ENCODE measurements at regions not wholly inside any gene's neighbourhood (a gene's known extent, or its start where the extent isn't known, plus 50 kb on each side); places are given as distances from the start of the nearest gene placed in this dataset.

DNA sequence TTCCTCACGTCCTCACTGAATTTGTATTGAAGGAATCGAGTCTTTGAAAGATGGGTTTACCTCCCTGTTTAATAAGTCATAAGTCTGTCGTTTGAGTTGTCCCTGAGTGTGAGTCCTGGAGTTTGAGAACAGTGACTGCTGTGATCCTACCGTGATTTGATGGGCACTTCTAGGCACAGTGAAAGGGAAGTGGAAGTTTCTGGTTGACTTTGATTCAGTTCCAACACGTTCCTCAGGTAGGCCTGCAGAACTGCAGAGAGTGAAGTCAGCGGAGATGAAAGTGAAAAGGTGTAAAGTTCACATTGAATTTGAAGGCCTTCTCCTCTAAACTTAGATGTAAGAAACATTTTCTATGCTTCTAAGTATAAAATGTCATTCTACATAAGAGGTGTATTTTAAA lies 52.9 kb upstream of the ACKR3 start:
- 86 to 90% methylated on average over 6 of the region's 6 CpGs for WGBS, 2 donors
- Histone ChIP-seq H3K36me3 (no peaks in the 10 kb centered on the region), H3K4me1 (peaks cover 9 to 12% of the 10 kb centered on the region in 2 donors), H3K27me3 (no peaks in the 10 kb centered on the region), H3K9me3 (no peaks in the 10 kb centered on the region), H3K4me3 (replicated peaks in 1 of 3) (no peak overlapping the region), H3K27ac (no peak overlapping the region)
- intact Hi-C loops (cut with DNase I), result loop anchor here (10.0 kb wide), 1 partner anchor 48 kb away; the partner anchor contains the start of gene ACKR3
- TF ChIP-seq, protein P1, sequence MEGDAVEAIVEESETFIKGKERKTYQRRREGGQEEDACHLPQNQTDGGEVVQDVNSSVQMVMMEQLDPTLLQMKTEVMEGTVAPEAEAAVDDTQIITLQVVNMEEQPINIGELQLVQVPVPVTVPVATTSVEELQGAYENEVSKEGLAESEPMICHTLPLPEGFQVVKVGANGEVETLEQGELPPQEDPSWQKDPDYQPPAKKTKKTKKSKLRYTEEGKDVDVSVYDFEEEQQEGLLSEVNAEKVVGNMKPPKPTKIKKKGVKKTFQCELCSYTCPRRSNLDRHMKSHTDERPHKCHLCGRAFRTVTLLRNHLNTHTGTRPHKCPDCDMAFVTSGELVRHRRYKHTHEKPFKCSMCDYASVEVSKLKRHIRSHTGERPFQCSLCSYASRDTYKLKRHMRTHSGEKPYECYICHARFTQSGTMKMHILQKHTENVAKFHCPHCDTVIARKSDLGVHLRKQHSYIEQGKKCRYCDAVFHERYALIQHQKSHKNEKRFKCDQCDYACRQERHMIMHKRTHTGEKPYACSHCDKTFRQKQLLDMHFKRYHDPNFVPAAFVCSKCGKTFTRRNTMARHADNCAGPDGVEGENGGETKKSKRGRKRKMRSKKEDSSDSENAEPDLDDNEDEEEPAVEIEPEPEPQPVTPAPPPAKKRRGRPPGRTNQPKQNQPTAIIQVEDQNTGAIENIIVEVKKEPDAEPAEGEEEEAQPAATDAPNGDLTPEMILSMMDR (IDR thresholded peaks at IDR 0.05), result no peak
- TF ChIP-seq POLR2A (IDR thresholded peaks at IDR 0.05), result no peak
- no peak for DNase-seq

DNA sequence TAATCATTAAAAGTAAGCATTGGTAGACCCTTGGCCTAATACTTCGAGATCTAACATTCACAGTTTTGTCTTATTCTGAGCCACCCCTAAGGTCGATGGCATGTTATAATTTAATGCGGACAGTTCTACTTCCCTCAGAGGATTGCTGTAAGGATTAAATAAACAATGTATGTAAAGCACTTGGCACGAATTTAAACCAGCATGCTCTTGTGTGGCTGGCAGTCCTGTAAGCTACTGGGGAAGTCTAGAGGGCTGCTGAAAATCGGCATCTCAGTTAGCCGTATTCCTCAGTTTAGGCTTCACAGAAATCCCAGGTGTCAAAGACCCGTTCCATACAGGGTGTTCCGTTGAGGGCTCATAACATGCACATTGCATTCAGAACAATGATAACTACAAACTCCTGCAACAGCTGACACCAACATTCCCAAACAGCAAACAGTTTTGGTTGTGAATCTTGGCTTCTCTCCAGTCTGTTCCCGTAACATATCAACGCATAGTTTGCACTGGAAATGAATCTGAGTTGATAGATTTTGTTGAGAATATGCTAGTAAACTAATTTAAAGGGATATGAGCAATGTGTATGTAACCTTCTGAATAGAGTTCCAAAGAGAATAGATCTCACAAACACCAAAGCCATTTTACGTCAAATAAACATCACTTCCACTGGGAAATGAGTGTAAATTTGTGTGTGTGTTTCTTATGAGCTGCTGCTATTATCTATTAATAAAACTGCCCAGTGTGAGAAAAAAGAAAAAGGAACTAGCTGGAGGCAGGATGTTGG lies 52.2 kb upstream of the ACKR3 start:
- H3K4me1 ChIP-seq, result peaks cover 7 to 11% of the 10 kb centered on the region in 2 donors
- 53 to 55% methylated on average over 7 to 11 of the region's 11 CpGs for WGBS, 2 donors

More for the DNA sequence above, 52.2 kb upstream of the ACKR3 start:
- intact Hi-C loops (cut with DNase I), result loop anchor here (10.0 kb wide), 1 partner anchor 47 kb away; the partner anchor contains the start of gene ACKR3
- Histone ChIP-seq H3K4me3 (replicated peaks in 1 of 3) (no peak overlapping the region), H3K27me3 (no peaks in the 10 kb centered on the region), H3K9me3 (no peaks in the 10 kb centered on the region), H3K36me3 (no peaks in the 10 kb centered on the region), H3K27ac (no peak overlapping the region)
- DNase-seq, result no peak
- TF ChIP-seq, protein P1 (IDR thresholded peaks at IDR 0.05), result no peak
- TF ChIP-seq POLR2A (IDR thresholded peaks at IDR 0.05), result no peak

Data from thyroid gland (tissue), 4 donors.